Stimulated activated CD4-positive, alpha-beta T cell treated with anti-CD3 and anti-CD28 coated beads, Interleukin-1b, Interleukin-23, amount 100 ng/mL, for 1 hour (primary cell): ENCODE measurements at regions not wholly inside any gene's neighbourhood (a gene's known extent, or its start where the extent isn't known, plus 50 kb on each side); places are given as distances from the start of the nearest gene placed in this dataset.
A peak's percentile ranks its signal among the peaks of the same experiment; 100 is the strongest.
"Not testable (repeated sequence)": the region's sequence is repeated elsewhere in the genome, so short reads cannot be mapped to it uniquely, and the experiment has no call there.

Experiments
- DNase-seq, 2 donors: peaks; one replicate each; pipeline ENCODE4 v3.0.0-alpha.2; 2020; ENCODE audit warnings: low read depth in 2 of 2

DNA sequence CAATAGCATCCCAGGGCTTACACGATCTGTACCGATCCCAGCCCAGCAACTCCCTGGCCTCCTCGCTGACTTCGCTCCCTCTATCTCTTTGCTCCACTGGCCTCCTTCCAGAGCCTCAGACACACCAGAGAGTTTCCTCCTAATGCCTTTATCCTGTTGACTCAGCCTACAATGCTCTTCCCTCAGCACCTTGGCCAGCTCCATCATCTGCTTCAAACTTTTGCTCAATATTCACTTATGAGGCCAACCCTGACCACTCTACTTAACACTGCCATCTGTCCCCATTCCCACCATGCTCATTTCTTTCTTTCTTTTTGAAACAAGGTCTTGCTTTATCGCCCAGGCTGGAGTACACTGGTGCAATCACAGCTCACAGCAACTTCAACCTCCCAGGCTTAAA is 180.9 kb downstream of the CEP170 start:
- not testable (repeated sequence) for DNase-seq

DNA sequence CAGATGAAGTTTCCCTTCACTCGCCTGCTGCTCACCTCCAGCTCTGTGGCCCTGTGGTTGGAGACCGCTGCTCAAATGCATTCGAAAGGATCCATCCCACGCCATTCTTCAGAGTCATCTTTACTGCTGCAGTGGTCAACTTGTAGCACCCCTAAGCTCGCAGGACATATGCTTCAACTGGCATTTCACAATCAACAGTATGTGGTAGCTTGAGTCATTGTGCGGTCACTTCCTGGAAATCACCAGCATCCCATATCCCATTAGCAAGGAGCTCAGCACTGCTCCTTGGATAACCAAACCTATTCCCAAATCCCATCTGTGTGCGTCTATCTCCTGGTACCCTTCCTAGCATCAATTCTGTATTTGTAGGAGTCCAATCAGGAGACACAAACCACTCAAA is 188.0 kb downstream of the CEP170 start:
- DNase-seq, result not testable (repeated sequence)

DNA sequence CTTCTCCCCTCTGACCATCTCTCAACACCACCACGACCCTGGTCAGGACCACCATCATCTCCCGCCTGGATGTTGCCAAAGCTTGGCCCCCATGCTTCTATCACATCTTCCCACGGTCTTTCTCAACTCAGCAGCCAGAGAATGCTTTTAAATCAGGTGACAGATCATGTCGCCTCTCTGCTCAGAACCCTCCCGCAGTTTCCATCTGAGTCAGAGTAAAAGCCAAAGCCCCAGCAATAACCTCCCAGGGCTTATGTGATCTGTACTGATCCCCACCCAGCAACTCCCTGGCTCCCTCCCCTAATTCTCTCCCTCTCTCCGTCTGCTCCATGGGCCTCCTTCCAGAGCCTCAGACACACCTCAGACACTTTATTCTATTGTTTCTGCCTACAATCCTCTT is 193.1 kb downstream of the CEP170 start:
- DNase-seq, result not testable (repeated sequence)

DNA sequence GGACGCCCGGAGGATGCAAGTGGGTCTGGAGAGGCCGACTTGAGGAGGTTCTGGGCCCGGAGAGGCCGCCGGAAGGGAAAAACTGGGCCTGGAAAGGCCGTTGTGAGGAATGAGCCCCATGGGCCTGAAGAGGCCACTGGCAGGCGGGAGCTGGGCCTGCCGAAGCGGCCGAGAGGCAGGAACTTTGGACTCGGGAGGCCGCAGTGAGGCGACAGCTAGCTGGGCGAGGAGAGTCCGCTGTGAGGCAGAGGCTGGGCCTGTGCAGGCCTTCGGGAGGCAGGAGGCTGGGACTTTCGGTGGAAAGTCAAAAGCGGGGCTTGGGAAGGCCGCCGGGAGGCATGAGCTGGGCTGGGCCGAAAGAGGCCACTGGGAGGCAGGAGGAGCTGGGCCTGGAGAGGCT is 199.6 kb downstream of the CEP170 start:
- not testable (repeated sequence) for DNase-seq

DNA sequence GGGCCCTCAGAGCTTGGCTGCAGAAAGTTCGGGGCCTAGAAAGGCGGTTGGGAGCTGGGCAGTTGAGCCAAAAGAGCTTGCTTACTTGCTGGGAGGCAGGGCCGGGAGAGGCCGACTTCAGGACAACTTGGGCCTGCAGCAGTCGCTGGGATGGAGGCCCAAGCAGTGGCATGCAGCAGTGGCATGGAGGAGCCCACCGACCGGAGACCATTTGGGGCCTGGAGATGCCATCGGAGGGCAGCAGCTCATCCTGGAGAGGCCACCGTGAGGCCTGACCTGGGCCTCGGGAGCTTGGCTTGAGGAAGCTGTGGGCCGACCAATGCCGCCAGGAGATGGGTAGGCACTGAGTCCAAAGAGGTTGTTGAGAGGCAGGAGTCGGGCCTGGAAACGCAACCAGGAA is 200.0 kb downstream of the CEP170 start:
- DNase-seq, result not testable (repeated sequence)

DNA sequence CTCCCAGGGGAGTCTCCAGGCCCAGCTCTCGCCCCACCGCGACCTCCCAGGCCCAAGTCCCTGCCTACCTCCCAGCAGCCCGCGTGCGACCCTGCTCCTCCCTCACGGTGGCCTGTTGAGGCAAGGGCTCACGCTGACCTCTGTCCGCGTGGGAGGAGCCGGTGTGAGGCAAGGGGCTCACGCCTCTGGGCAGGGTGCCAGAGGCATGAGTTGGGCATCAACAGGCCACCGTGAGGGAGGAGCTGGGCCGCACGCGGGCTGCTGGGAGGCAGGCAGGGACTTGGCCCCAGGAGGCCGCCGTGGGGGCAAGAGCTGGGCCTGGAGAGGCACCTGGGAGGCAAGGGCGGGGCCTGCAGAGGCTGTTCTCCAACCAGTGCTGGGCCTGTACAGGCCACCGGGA is 200.4 kb downstream of the CEP170 start:
- not testable (repeated sequence) for DNase-seq

DNA sequence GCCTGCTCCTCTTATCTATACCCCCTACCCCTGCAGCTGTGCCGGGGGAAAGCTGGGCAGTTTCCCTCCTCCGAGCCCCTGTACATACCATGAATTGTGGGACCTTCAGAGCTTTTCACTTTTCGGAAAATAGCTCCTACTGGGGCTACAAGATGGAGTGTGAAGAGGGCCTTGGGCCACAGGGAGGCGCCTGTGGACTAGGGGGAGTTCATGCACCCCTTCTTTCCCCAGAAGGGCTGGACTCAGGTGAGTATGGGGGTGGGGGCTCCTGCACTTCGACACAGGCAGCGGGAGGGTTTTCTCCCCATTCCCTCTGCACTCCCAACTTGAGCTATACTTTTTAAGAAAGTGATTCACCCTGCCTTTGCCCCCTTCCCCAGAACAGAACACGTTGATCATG is 202.0 kb downstream of the CEP170 start:
- DNase-seq, result not testable (repeated sequence)

DNA sequence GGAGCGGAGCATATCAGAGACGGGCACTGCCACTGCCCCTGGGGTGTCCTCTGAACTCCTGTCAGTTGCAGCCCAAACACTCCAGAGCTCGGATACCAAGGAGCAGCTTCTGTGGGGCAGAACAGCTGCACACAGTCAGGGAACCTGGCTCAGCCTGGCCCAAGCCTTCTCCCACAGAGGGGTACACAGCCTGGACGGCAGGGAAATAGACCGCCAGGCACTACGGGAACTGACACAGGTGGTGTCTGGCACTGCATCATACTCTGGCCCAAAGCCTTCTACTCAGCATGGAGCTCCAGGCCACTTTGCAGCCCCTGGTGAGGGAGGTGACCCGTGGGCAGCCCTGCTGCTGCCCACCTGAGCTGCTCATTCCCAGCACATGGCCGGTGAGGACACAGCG is 204.5 kb downstream of the CEP170 start:
- DNase-seq, result not testable (repeated sequence)

DNA sequence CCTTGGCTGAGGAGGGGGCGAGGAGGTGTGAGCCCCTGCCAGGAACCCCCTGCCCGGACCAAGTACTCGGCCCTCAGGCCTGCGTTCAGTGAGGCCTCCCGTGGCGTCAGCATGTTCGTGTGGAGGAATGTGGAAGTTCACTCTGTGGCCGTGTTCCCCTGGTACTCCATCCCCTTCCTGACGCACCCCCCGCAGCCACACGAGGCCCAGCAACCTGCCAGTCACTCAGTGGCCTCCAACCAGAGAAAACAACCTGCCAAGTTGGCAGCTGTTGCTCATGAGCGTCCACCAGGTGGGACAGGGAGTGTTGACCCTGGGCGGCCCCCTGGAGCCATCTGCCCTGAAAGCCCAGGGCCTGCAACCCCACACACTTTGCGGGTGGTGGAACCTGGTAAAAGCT is 205.4 kb downstream of the CEP170 start:
- DNase-seq, result not testable (repeated sequence)

DNA sequence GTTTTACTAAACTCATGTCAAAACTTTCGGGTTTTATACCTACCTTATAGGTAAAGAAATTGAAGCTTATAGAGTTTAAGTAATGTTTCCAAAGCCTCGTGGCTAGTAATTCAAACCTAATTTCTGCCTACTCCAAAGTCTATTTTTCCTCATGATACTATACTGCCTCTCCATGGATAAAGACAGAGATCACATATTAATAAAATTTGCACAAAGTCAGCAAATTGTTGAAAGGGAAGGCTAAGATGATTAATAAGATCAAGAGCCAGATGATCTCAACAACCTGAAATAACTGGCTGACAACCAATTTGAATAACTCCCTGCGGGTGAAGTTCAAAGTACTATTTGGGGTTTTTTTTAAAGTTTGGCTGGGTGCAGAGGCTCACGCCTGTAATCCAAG is 233.7 kb downstream of the CEP170 start:
- not testable (repeated sequence) for DNase-seq

DNA sequence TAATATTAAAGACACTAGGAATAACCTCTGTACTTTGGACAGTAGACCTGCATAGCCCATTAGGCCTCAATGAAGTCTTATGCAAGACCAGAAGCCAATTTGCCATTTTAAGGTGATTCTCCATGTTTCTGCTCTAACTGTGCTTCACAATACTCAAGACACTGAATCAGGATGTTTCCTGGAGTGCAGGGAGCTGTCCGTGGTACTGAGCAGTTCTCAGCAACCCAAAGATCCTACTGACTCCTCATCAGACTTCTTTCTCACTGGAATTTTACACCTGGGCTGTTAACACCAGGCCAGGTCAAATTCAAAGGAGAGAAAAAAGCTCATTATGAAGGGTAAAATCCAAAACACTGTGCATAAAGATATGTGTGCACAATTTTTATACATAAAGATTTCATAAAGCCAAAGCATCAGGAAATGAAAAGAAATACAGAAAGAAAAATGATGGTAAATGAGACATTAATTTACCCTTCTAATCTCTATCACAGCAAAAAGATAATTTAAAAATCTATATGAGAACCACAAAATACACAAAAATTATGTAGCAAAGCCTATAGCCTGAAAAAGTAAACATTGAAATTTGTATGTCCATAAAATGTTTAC is 235.9 kb downstream of the CEP170 start:
- peak in 1 of 2 donors; percentile 1 for DNase-seq

DNA sequence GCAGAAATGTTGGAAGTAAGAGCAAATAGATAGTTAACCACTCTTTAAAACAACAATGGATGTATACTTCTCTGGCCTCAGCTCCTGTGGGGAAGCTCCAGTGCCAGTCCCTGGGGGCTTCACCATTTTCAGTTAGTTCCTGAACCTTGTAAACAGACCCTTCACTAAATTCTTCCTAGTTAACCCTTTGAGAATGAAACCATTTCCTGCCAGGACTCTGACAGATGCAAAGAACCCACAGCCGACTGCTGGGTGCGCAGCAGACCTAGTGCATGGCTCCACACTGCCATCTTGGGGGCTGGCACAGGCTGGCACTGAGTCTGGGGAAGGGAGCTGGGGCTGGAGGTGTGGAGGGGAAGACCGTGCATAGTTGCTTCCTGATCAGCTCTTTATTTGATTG is 244.4 kb downstream of the CEP170 start:
- not testable (repeated sequence) for DNase-seq

DNA sequence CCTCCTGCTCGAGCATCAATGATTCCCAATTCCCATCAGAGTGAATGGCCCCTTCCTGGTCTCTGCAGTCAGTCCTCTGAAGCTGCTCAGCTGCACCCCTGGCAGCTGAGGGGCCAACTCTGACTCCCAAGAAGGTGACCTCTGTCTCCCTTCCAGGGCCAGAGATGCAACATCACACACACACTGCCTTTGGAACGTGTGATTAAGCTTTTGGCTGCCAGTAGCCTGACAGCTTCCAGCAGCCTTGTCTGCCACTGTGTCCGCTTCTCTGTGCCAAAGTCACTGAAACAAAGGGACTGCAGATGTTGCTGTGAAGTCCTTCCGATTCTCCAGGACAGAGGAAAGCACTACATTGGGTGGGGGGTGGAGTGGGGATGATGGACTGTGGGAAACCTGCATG is 254.1 kb downstream of the CEP170 start:
- not testable (repeated sequence) for DNase-seq

DNA sequence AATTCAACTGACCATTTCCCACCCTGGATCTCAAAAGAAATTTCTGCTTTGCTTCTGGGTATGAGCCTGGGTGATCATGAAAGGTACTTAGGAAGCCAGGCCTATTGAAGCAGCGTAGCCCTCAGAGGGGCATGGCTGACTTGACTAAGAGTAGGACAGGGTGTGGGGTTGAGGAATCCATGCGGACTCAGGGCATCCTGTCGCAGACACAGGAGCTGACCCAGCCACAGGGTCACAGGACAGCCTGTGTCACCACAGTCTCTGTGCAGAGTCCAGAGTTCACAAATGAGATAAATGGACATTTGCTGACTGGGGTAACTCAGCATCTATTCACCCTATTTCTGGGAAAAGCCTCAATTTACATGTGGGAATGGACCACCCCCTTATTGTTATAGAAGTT is 262.3 kb downstream of the CEP170 start:
- DNase-seq, result not testable (repeated sequence)

DNA sequence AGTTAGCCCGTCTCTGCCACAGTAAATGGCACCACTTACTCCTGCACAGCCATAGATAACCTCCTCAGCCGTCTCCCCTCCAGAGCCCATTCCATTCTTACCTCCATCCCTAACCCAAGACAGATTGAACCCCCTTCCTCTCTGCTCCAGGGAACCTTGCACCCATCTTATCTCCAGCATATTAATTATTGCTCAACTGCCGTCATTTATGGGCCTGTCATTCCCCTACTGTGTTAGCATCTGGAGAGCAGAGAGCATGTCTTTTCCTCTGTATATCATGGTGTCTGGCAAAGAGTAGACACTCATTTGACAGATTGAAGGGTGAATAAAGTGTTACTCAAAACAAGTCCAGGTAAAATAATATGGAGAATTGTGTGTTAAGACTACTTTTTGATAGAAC is 270.0 kb downstream of the CEP170 start:
- not testable (repeated sequence) for DNase-seq

DNA sequence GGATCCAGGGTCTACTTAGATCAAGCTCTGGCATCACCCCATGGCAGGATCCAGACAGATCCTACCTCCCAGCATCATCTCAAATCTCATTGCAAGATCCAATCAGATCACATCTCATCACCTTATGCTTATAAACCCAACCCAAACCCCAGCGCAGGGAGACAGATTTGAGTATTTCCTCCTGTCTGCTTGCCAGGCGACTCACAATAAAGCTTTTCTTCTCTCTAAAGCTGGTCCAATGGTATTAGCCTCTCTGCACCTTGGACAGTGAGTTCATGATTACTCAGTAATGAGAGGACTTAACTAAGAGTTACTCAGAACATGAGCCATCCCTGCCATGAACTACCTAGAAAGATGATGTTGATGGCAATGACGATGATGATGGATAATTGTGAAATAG is 281.7 kb downstream of the CEP170 start:
- DNase-seq, result not testable (repeated sequence)

DNA sequence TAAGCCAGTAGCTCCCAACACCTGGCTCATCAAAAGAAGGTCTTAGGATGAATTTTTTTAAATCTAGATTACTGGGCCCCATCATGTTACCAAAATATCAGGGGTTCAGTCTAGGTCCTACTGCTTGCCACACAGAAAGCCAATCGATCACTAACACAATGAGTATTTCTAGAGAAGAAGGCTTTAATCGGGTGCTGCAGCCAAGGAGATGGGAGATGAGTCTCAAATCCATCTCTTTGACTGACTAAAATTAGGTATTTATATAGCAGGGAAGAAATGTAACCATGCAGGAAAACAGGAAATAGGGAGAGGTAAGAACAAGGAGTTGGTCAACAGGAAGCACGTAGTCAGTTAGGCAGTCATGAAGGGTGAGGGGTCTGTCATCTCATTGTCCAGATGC is 288.2 kb downstream of the CEP170 start:
- DNase-seq, result no peak

DNA sequence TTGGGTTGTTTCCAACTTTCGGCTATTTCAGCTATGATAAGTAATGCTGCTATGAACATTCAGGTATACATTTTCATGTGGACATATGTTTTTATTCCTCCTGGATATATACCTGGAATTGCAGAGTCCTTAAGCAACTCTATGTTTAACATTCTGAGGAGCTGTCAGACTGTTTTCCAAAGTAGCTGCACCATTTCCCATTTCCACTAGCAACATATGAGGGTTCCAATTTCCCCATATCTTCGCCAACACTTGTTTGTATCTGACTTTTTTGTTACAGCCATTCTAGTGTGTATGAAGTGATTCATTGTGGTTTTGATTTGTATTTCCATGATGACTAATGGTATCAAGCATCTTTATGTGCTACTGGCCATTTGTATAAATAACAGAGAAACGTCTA is 295.7 kb downstream of the CEP170 start:
- not testable (repeated sequence) for DNase-seq

DNA sequence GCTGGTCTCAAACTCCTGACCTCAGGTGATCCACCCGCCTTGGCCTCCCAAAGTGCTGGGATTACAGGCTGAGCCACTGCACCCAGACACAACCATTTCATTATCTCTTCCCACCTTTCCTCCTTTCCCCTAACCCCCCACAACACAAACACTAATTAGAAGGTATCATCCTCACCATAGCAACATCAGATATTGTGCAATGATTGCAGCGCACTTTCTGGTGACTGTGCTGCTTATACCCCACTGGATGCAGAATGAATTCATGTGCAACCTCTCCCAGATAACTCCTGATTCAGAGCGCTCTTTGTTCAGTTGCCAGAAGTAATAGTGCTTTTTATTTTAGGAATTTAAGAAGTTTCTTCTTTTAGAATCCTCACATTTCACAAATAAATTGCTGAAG is 300.1 kb downstream of the CEP170 start:
- not testable (repeated sequence) for DNase-seq

DNA sequence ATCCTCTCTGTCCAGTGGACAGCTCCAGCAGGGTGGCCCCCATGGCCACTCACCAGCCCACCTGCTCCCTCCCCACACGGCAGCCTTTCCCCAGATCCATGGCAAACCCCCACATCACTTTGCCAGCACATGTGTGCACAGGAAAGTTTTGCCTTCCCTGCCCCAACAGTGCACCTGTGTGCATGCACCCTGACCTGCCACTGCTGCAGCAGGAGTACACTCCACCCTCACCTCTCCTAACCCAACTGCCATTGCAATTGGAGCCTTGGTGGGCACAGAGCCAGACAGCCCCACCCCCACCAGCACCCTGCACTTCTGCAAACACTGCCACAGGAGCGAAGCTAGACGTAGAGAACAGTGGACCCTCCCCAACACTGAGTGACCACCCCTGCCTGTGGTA is 308.9 kb downstream of the CEP170 start:
- DNase-seq, result no peak

DNA sequence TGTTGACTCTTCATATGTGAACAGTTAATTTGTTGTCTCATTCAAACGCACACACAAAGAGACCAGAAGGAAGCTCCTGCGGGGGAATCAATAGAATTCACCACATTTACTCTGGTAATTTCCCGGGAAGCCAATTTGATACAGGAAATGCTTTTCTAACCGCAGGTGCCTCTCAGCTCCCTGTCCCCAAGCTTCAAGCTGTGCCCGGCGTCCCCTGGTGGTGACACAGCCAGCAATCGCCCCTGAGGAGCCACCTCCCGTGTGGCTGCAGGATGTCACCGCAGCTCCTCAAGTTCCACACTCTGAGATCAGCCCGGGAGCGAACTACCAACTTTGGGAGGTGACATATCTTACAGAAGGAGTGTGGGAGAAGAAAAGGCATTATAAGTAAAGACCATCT is 318.4 kb downstream of the CEP170 start:
- not testable (repeated sequence) for DNase-seq

DNA sequence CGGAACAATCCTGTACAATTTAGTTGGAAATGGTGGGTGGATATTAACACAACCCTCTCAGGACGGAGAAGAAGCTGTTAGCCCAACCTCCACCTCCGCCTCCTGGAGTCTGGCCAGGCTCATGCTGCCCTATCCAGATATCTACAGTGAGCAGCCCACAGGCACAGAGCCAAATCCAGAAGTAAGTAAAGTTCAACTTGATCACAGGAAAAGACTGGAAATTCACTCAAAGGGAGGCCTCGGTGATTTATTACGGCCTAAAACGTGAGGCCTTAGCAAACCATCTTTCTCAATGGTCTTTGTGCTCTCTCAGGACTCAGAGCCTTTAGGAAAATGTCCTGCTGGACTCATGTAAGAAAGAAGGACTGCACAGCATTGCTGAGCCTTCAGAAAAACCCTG is 330.4 kb downstream of the CEP170 start:
- DNase-seq, result not testable (repeated sequence)

DNA sequence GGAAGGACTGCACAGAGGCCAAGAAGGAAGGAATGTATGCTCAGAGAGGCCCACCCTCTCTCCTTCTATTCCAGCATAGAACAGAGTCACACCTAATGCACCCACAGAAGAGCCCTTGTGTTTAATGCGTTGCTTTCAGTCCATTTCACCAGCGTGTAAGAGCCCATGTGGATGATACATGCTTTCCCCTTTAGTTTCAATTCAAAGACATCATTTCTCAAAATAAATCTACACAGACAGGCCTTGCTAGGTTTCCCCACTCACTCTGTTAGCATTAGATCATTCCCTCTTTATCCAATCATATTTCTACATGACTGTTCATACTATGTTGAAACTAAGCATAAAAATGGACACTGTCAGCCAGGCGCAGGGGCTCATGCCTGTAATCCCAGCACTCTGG is 331.5 kb downstream of the CEP170 start:
- not testable (repeated sequence) for DNase-seq

DNA sequence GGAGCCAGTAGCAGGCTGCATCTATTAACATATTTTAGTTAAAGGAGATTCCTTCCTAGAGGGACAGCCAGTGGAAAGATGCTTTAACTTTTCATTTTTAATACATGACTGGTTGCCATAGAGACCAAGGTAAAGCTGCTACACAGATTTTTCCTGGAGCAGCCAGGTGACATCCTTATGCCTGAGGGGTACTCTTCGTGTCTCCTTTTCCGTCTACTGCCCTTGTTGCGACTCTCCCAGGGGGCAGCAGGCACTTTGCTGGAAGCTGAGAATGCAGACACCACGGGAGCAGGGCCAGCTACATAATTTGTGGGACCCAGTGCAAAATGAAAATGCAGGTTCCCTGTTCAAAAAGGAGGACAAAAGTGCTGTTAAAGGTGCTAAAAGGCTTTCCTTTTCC is 340.4 kb downstream of the CEP170 start:
- not testable (repeated sequence) for DNase-seq
